HepG2 (cell line): ENCODE measurements at regions not wholly inside any gene's neighbourhood (a gene's known extent, or its start where the extent isn't known, plus 50 kb on each side); places are given as distances from the start of the nearest gene placed in this dataset.

ENCODE experiments used
- AKAP8 ChIP-seq: sonication (generic); formaldehyde crosslinking; IDR thresholded peaks from 2 replicates; pipeline ENCODE4 v1.5.1; 2020; ENCODE audit warnings: mild to moderate bottlenecking, missing genetic modification reagents
- ESRRA ChIP-seq: sonication (generic); formaldehyde crosslinking; IDR thresholded peaks from 2 replicates; pipeline ENCODE4 v1.5.1; 2020; ENCODE audit warnings: mild to moderate bottlenecking, low read depth, missing genetic modification reagents
- FOXJ3 ChIP-seq: sonication (generic); formaldehyde crosslinking; IDR thresholded peaks from 2 replicates; pipeline ENCODE4 v1.4.0; 2020; ENCODE audit warnings: missing genetic modification reagents, mild to moderate bottlenecking, borderline replicate concordance
- JARID2 ChIP-seq: sonication (generic); formaldehyde crosslinking; IDR thresholded peaks from 2 replicates; pipeline ENCODE4 v1.8.1; 2023; ENCODE audit warnings: missing genetic modification reagents, inconsistent platforms; ENCODE audit not compliant: insufficient replicate concordance
- MBNL3 ChIP-seq: fragments of 250-450 bp; sonication (Bioruptor Pico); conservative IDR thresholded peaks from 2 replicates; pipeline ENCODE4 v1.8.0; 2022; ENCODE audit warnings: mild to moderate bottlenecking, inconsistent platforms
- MTF1 ChIP-seq: sonication (generic); formaldehyde crosslinking; IDR thresholded peaks from 2 replicates; pipeline ENCODE4 v1.5.0; 2020; ENCODE audit warnings: missing genetic modification reagents
- PLSCR1 ChIP-seq: sonication (generic); formaldehyde crosslinking; IDR thresholded peaks from 2 replicates; pipeline ENCODE4 v1.5.0; 2020; ENCODE audit warnings: missing genetic modification reagents, mild to moderate bottlenecking, borderline replicate concordance
- REXO4 ChIP-seq: sonication (generic); formaldehyde crosslinking; IDR thresholded peaks from 2 replicates; pipeline ENCODE4 v1.8.0; 2022; ENCODE audit warnings: missing genetic modification reagents, mild to moderate bottlenecking, borderline replicate concordance
- RNF2 ChIP-seq: fragments of 450-650 bp; conservative IDR thresholded peaks from 2 replicates; pipeline ENCODE4 v1.6.1; 2016; ENCODE audit warnings: low read depth
- SOX5 ChIP-seq: IDR thresholded peaks from 2 replicates; pipeline ENCODE4 v1.6.1; 2016; ENCODE audit warnings: borderline replicate concordance
- TRAFD1 ChIP-seq: sonication (generic); formaldehyde crosslinking; IDR thresholded peaks from 2 replicates; pipeline ENCODE4 v1.5.1; 2020; ENCODE audit warnings: missing genetic modification reagents, mild to moderate bottlenecking, borderline replicate concordance
- ZFP36L2 ChIP-seq: sonication (generic); formaldehyde crosslinking; IDR thresholded peaks from 2 replicates; pipeline ENCODE4 v1.4.0; 2020; ENCODE audit warnings: missing genetic modification reagents
- ZIK1 ChIP-seq: sonication (generic); formaldehyde crosslinking; IDR thresholded peaks from 2 replicates; pipeline ENCODE4 v1.5.0; 2020; ENCODE audit warnings: mild to moderate bottlenecking, low read depth, missing genetic modification reagents, borderline replicate concordance
- ZNF264 ChIP-seq: sonication (generic); formaldehyde crosslinking; IDR thresholded peaks from 2 replicates; pipeline ENCODE4 v1.4.0; 2020; ENCODE audit warnings: missing genetic modification reagents
- ZNF317 ChIP-seq: sonication (generic); formaldehyde crosslinking; IDR thresholded peaks from 2 replicates; pipeline ENCODE4 v1.5.0; 2020; ENCODE audit warnings: mild to moderate bottlenecking, missing genetic modification reagents
- ZNF512B ChIP-seq: sonication (generic); formaldehyde crosslinking; IDR thresholded peaks from 2 replicates; pipeline ENCODE4 v1.5.1; 2020; ENCODE audit warnings: missing genetic modification reagents, mild to moderate bottlenecking, borderline replicate concordance
- ZNF572 ChIP-seq: sonication (generic); formaldehyde crosslinking; IDR thresholded peaks from 2 replicates; pipeline ENCODE4 v1.5.1; 2020; ENCODE audit warnings: mild to moderate bottlenecking, missing genetic modification reagents
- ZNF576 ChIP-seq: sonication (generic); formaldehyde crosslinking; IDR thresholded peaks from 2 replicates; pipeline ENCODE4 v1.4.0; 2020; ENCODE audit warnings: mild to moderate bottlenecking, missing genetic modification reagents
- ZNF747 ChIP-seq: sonication (generic); formaldehyde crosslinking; IDR thresholded peaks from 2 replicates; pipeline ENCODE4 v1.8.1; 2023; ENCODE audit warnings: missing genetic modification reagents, mild to moderate bottlenecking, borderline replicate concordance
- TF ChIP-seq, protein P1 (sequence below): sonication (generic); formaldehyde crosslinking; IDR thresholded peaks from 2 replicates; pipeline ENCODE4 v1.4.0; 2020; ENCODE audit warnings: missing genetic modification reagents
- TF ChIP-seq, protein P2 (sequence below): sonication (generic); formaldehyde crosslinking; IDR thresholded peaks from 2 replicates; pipeline ENCODE4 v1.4.0; 2020; ENCODE audit warnings: missing genetic modification reagents
- TF ChIP-seq, protein P3 (sequence below): sonication (generic); formaldehyde crosslinking; IDR thresholded peaks from 2 replicates; pipeline ENCODE4 v1.4.0; 2020; ENCODE audit warnings: mild to moderate bottlenecking, missing genetic modification reagents

DNA sequence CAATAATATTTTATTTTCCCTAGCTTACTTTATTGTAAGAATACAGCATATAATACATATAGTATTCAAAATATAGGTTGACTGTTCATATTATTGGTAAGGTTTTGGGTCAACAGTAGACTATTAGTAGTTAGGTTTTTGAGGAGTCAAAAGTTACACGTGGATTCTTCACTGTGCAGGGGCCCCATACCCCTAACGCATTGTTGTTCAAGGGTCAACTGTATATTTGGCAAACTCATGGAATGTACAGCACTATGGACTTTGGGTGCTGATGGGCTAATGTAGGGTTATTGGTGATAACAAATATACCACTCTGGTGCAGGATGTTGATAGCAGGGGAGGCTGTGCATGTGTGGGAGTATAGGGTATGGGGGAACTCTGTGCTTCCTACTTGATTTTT, 397.2 kb downstream of the BCKDHB start (continued):
- TF ChIP-seq ZNF512B (CRISPR knock-in tag) (no peak), TRAFD1 (no peak), ESRRA (CRISPR knock-in tag) (no peak), ZNF576 (CRISPR knock-in tag) (no peak), REXO4 (CRISPR knock-in tag) (no peak), RNF2 (no peak), ZIK1 (CRISPR knock-in tag) (no peak), MBNL3 (CRISPR knock-in tag) (no peak), ZNF264 (CRISPR knock-in tag) (peak; percentile 93), ZNF747 (CRISPR knock-in tag) (no peak), PLSCR1 (CRISPR knock-in tag) (no peak), SOX5 (CRISPR knock-in tag) (peak; percentile 89; the same call in 1 of the 2 replicates), ZNF572 (no peak), FOXJ3 (peak; percentile 64; the same call in 1 of the 2 replicates), JARID2 (CRISPR knock-in tag) (no peak), ZFP36L2 (no peak), ZNF317 (CRISPR knock-in tag) (peak; percentile 77; the same call in 1 of the 2 replicates), MTF1 (CRISPR knock-in tag) (no peak), AKAP8 (no peak)
- TF ChIP-seq, protein P1, sequence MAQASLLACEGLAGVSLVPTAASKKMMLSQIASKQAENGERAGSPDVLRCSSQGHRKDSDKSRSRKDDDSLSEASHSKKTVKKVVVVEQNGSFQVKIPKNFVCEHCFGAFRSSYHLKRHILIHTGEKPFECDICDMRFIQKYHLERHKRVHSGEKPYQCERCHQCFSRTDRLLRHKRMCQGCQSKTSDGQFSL (CRISPR knock-in tag), result no peak
- TF ChIP-seq, protein P2, sequence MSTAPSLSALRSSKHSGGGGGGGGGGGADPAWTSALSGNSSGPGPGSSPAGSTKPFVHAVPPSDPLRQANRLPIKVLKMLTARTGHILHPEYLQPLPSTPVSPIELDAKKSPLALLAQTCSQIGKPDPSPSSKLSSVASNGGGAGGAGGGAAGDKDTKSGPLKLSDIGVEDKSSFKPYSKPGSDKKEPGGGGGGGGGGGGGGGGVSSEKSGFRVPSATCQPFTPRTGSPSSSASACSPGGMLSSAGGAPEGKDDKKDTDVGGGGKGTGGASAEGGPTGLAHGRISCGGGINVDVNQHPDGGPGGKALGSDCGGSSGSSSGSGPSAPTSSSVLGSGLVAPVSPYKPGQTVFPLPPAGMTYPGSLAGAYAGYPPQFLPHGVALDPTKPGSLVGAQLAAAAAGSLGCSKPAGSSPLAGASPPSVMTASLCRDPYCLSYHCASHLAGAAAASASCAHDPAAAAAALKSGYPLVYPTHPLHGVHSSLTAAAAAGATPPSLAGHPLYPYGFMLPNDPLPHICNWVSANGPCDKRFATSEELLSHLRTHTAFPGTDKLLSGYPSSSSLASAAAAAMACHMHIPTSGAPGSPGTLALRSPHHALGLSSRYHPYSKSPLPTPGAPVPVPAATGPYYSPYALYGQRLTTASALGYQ (CRISPR knock-in tag), result 0 out of 2 replicates have a peak, but pooled peaks have one; percentile 23
- TF ChIP-seq, protein P3, sequence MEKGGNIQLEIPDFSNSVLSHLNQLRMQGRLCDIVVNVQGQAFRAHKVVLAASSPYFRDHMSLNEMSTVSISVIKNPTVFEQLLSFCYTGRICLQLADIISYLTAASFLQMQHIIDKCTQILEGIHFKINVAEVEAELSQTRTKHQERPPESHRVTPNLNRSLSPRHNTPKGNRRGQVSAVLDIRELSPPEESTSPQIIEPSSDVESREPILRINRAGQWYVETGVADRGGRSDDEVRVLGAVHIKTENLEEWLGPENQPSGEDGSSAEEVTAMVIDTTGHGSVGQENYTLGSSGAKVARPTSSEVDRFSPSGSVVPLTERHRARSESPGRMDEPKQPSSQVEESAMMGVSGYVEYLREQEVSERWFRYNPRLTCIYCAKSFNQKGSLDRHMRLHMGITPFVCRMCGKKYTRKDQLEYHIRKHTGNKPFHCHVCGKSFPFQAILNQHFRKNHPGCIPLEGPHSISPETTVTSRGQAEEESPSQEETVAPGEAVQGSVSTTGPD (CRISPR knock-in tag), result peak; percentile 66; the same call in 1 of the 2 replicates
